Astrocyte (in vitro differentiated cells and primary cell): ENCODE measurements at regions not wholly inside any gene's neighbourhood (a gene's known extent, or its start where the extent isn't known, plus 50 kb on each side); places are given as distances from the start of the nearest gene placed in this dataset.

Experiments used
- DNase-seq: peaks from one replicate; pipeline ENCODE4 v3.0.0-alpha.2; 2010; ENCODE audit warnings: low read depth
- FAIRE-seq: peaks from 2 replicates; lab custom pipeline; 2011; peaks lifted over from hg19 to GRCh38; lab: Jason Lieb, UNC
- H2AFZ ChIP-seq: 2 replicates; pipeline ENCODE4 v1.6.0; 2012; ENCODE audit warnings: low read depth, low read length, inconsistent platforms
- H3K27ac ChIP-seq: 2 replicates; pipeline ENCODE4 v1.5.1; 2011; ENCODE audit warnings: low read depth, low read length, inconsistent platforms
- H3K27me3 ChIP-seq: 2 replicates; pipeline ENCODE4 v1.6.0; 2011; ENCODE audit warnings: low read length, inconsistent platforms; ENCODE audit not compliant: insufficient read depth
- H3K36me3 ChIP-seq: 2 replicates; pipeline ENCODE4 v1.5.1; 2011; ENCODE audit warnings: low read length, inconsistent platforms; ENCODE audit not compliant: insufficient read depth
- H3K4me1 ChIP-seq: 2 replicates; pipeline ENCODE4 v1.5.1; 2011; ENCODE audit warnings: low read length, inconsistent platforms; ENCODE audit not compliant: insufficient read depth
- H3K4me2 ChIP-seq: 2 replicates; pipeline ENCODE4 v1.6.0; 2012; ENCODE audit warnings: low read length, inconsistent platforms
- H3K4me3 ChIP-seq: 2 replicates; pipeline ENCODE4 v1.5.1; 2011; ENCODE audit warnings: low read depth, mild to moderate bottlenecking, low read length, inconsistent platforms; ENCODE audit not compliant: insufficient read depth
- H3K79me2 ChIP-seq: 2 replicates; pipeline ENCODE4 v1.6.0; 2012; ENCODE audit warnings: mild to moderate bottlenecking, low read length, inconsistent platforms; ENCODE audit not compliant: insufficient read depth
- H3K9ac ChIP-seq: 2 replicates; pipeline ENCODE4 v1.6.0; 2012; ENCODE audit warnings: mild to moderate bottlenecking, low read length, inconsistent platforms
- H3K9me3 ChIP-seq: 2 replicates; pipeline ENCODE4 v1.5.1; 2012; ENCODE audit warnings: low read depth, mild to moderate bottlenecking, low read length, inconsistent platforms; ENCODE audit not compliant: insufficient read depth
- H4K20me1 ChIP-seq: 2 replicates; pipeline ENCODE4 v1.6.0; 2012; ENCODE audit warnings: low read length, inconsistent platforms; ENCODE audit not compliant: insufficient read depth
- H3K27ac Mint-ChIP-seq: one replicate; pipeline ENCODE4 v1.8.0; 2021; ENCODE audit warnings: mild to moderate bottlenecking, mixed read lengths; ENCODE audit not compliant: unreplicated experiment
- H3K27me3 Mint-ChIP-seq: one replicate; pipeline ENCODE4 v1.8.0; 2021; ENCODE audit warnings: low read depth, mixed read lengths; ENCODE audit not compliant: unreplicated experiment
- H3K36me3 Mint-ChIP-seq: one replicate; pipeline ENCODE4 v1.8.0; 2021; ENCODE audit warnings: low read depth, mixed read lengths; ENCODE audit not compliant: unreplicated experiment
- H3K4me1 Mint-ChIP-seq: one replicate; pipeline ENCODE4 v1.8.0; 2021; ENCODE audit warnings: low read depth, mixed read lengths; ENCODE audit not compliant: unreplicated experiment
- H3K4me3 Mint-ChIP-seq: one replicate; pipeline ENCODE4 v1.8.0; 2021; ENCODE audit warnings: mild to moderate bottlenecking, moderate library complexity, mixed read lengths; ENCODE audit not compliant: unreplicated experiment
- H3K9me3 Mint-ChIP-seq: one replicate; pipeline ENCODE4 v1.8.0; 2021; ENCODE audit warnings: mild to moderate bottlenecking, mixed read lengths; ENCODE audit not compliant: unreplicated experiment
- CTCF ChIP-seq: IDR thresholded peaks from 2 replicates; pipeline ENCODE4 v1.5.1; 2011; ENCODE audit warnings: low read depth, mild to moderate bottlenecking, inconsistent platforms, low read length, moderate library complexity; ENCODE audit not compliant: insufficient read depth
- EZH2 ChIP-seq: IDR thresholded peaks from 2 replicates; pipeline ENCODE4 v1.6.1; 2012; ENCODE audit warnings: mild to moderate bottlenecking, low read length, inconsistent platforms; ENCODE audit not compliant: insufficient read depth

DNA sequence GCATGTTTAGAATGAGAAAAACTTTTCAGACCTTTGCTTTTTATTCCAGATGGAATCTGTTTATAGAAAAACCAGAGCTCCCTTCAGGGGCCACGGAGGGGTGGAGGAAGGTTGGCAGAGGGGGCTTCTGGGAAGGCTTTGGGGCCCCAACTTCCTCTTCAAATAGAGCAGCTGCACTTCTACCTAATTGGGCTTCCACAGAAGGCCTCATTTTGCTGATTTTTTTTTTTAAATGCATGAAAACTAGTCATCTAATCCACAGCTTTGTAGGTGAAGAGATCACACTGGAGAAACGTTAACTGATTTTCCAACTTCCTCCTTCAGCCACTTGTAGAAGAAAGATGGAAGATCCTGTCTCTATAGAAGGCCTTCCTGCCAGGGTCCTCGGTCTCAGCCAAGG lies 181.8 kb downstream of the BCL11A start:
- no peak for FAIRE-seq
- Mint-ChIP-seq H3K9me3 (peaks cover 5% of the 10 kb centered on the region), H3K36me3 (no peaks in the 10 kb centered on the region)

DNA sequence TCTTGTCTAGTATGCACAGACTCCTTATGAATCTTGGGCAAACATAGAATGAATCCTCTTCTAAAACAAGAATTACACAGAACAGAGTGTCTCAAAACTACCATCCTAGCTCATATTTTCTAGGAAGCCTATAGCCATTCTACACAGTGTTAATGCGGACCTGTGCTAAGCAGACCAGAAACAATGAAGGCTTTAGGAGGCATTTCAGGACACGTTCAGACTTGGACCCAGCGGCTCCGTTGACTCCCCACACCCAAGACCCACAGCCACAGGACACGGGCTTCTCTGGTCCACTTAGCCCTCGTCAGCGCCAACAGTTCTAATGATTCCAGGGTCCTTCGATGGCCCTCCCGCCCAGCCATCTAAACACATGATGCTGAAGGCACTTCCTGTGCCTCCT lies 182.2 kb downstream of the BCL11A start:
- Histone ChIP-seq H4K20me1 (no peaks in the 10 kb centered on the region), H3K36me3 (no peaks in the 10 kb centered on the region), H3K4me3 (no peak overlapping the region), H3K4me2 (no peak overlapping the region), H2AFZ (no peak overlapping the region), H3K79me2 (no peaks in the 10 kb centered on the region), H3K9me3 (no peaks in the 10 kb centered on the region), H3K4me1 (no peaks in the 10 kb centered on the region), H3K27ac (no peak overlapping the region), H3K9ac (no peak overlapping the region), H3K27me3 (no peaks in the 10 kb centered on the region)
- DNase-seq (no peak), FAIRE-seq (no peak)
- Mint-ChIP-seq H3K4me3 (no peak overlapping the region), H3K9me3 (peaks cover 5% of the 10 kb centered on the region), H3K36me3 (no peaks in the 10 kb centered on the region), H3K27me3 (peaks cover 14% of the 10 kb centered on the region), H3K4me1 (peaks cover 5% of the 10 kb centered on the region), H3K27ac (no peak overlapping the region)
- TF ChIP-seq EZH2 = no peak
- no peak for TF ChIP-seq CTCF

More for the DNA sequence above, 181.8 kb downstream of the BCL11A start:
- Histone ChIP-seq H3K9ac (no peak overlapping the region), H3K4me1 (no peaks in the 10 kb centered on the region), H3K36me3 (no peaks in the 10 kb centered on the region), H2AFZ (no peak overlapping the region), H4K20me1 (no peaks in the 10 kb centered on the region), H3K9me3 (no peaks in the 10 kb centered on the region), H3K27me3 (no peaks in the 10 kb centered on the region), H3K4me3 (no peak overlapping the region), H3K27ac (no peak overlapping the region), H3K79me2 (no peaks in the 10 kb centered on the region), H3K4me2 (no peak overlapping the region)
- no peak overlapping the region for H3K4me3 Mint-ChIP-seq
- peaks cover under 1% of the 10 kb centered on the region for H3K4me1 Mint-ChIP-seq
- no peak for DNase-seq
- H3K27me3 Mint-ChIP-seq = peaks cover 17% of the 10 kb centered on the region
- H3K27ac Mint-ChIP-seq = no peak overlapping the region
- no peak for TF ChIP-seq CTCF
- no peak for TF ChIP-seq EZH2

DNA sequence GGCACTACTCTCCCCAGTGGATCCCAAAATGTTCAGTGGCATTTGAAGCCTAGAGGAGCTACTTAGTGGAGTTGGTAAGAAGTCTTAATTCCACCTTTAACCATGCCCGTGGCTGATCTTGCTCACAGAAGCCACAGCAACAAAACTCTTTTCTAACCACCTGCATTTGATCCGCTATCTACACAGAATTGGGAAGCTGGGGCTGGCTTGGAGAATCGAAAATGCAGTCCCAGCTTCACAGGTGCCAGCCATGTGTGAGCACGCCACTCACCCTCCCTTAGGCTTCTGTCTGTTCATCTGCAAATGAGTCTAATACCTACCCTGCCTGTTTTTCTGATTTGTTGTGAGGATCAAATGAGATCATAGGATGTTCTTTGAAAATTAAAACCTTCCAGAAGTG lies 182.6 kb downstream of the BCL11A start:
- peaks cover 9% of the 10 kb centered on the region for H3K4me1 Mint-ChIP-seq
- Histone ChIP-seq H3K36me3 (no peaks in the 10 kb centered on the region), H3K4me3 (no peak overlapping the region), H3K27ac (no peak overlapping the region), H3K4me2 (no peak overlapping the region), H3K79me2 (no peaks in the 10 kb centered on the region), H3K4me1 (no peaks in the 10 kb centered on the region), H3K9ac (no peak overlapping the region), H2AFZ (no peak overlapping the region), H3K27me3 (no peaks in the 10 kb centered on the region), H4K20me1 (no peaks in the 10 kb centered on the region), H3K9me3 (no peaks in the 10 kb centered on the region)
- no peak for FAIRE-seq
- no peak overlapping the region for H3K27ac Mint-ChIP-seq
- H3K4me3 Mint-ChIP-seq = no peak overlapping the region
- H3K36me3 Mint-ChIP-seq = no peaks in the 10 kb centered on the region
- DNase-seq = no peak
- TF ChIP-seq CTCF = no peak
- no peak for TF ChIP-seq EZH2
- H3K27me3 Mint-ChIP-seq = peaks cover 13% of the 10 kb centered on the region
- peaks cover 5% of the 10 kb centered on the region for H3K9me3 Mint-ChIP-seq
